Ascending aorta (tissue), 2 donors: ENCODE measurements at regions not wholly inside any gene's neighbourhood (a gene's known extent, or its start where the extent isn't known, plus 50 kb on each side); places are given as distances from the start of the nearest gene placed in this dataset.

Experiments
- DNase-seq, 2 donors: peaks; one replicate each; pipeline ENCODE4 v3.0.0-alpha.2; 2019; ENCODE audit warnings: low spot score in 2 of 2
- H3K27ac ChIP-seq, 2 donors: fragments of 200-600 bp; sonication (generic); one replicate each; pipeline ENCODE4 v1.5.1; 2016 to 2017; ENCODE audit warnings: mild to moderate bottlenecking in 1 of 2
- H3K27me3 ChIP-seq: fragments of 200-600 bp; sonication (generic); one replicate; pipeline ENCODE4 v1.5.1; 2017
- H3K36me3 ChIP-seq, 2 donors: fragments of 200-600 bp; sonication (generic); one replicate each; pipeline ENCODE4 v1.5.1; 2016
- H3K4me1 ChIP-seq, 2 donors: fragments of 200-600 bp; sonication (generic); one replicate each; pipeline ENCODE4 v1.5.1; 2016 to 2017; ENCODE audit warnings: mild to moderate bottlenecking in 1 of 2
- H3K4me3 ChIP-seq, 2 donors: fragments of 200-600 bp; sonication (generic); one replicate each; pipeline ENCODE4 v1.5.1; 2016 to 2017; ENCODE audit warnings: mild to moderate bottlenecking in 1 of 2
- H3K9me3 ChIP-seq, 2 donors: fragments of 200-600 bp; sonication (generic); one replicate each; pipeline ENCODE4 v1.5.1; 2016
- intact Hi-C: fragments of 100-400 bp; cut with DNase I; formaldehyde crosslinking; loops from one replicate; pipeline ENCODE4 v1.15.1; 2023
- TF ChIP-seq, protein P1 (sequence below), 3 experiments: fragments of 200-600 bp in 2 of 3; fragments of 450-650 bp in 1 of 3; sonication (generic) in 2 of 3; IDR thresholded peaks; one replicate each; pipeline ENCODE4 v1.5.1; 2016 to 2019; ENCODE audit warnings: antibody characterized with exemption in 3 of 3, mild to moderate bottlenecking in 1 of 3, moderate library complexity in 1 of 3

DNA sequence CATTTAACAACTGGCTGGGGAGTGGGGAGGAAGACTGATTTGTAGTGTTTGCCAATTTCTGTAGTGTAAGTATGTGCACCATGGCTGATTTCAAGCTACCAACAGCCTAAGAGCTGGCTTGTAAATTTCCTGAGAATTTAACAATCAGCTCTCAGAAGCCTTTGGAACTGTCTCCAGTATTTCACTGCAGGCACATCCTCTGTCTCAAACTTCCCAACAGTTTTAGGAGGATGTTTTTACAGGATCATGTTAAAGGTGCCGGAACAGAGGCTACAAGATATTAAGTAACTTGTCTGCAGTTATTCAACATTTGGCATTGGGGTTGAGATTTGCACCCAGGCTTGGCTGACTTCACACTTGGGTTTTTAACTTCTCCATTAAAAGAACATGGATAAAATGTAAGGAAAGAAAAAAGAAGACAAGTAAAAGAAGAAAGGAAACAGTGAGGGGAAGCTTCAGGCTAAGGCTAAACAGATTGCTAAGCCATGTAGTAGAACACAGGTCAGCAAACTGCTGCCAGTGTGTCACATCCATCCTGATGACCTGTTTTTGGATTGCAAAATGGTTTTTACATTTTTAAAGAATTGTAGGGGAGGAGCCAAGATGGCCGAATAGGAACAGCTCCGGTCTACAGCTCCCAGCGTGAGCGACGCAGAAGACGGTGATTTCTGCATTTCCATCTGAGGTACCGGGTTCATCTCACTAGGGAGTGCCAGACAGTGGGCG, 204.8 kb upstream of the SESN3 start:
- no peaks in the 10 kb centered on the region for H3K9me3 ChIP-seq
- no peak overlapping the region for H3K27ac ChIP-seq
- H3K36me3 ChIP-seq, result no peaks in the 10 kb centered on the region
- H3K4me3 ChIP-seq, result no peak overlapping the region
- DNase-seq, result no peak
- H3K27me3 ChIP-seq, result no peaks in the 10 kb centered on the region
- TF ChIP-seq, protein P1, sequence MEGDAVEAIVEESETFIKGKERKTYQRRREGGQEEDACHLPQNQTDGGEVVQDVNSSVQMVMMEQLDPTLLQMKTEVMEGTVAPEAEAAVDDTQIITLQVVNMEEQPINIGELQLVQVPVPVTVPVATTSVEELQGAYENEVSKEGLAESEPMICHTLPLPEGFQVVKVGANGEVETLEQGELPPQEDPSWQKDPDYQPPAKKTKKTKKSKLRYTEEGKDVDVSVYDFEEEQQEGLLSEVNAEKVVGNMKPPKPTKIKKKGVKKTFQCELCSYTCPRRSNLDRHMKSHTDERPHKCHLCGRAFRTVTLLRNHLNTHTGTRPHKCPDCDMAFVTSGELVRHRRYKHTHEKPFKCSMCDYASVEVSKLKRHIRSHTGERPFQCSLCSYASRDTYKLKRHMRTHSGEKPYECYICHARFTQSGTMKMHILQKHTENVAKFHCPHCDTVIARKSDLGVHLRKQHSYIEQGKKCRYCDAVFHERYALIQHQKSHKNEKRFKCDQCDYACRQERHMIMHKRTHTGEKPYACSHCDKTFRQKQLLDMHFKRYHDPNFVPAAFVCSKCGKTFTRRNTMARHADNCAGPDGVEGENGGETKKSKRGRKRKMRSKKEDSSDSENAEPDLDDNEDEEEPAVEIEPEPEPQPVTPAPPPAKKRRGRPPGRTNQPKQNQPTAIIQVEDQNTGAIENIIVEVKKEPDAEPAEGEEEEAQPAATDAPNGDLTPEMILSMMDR (IDR thresholded peaks at IDR 0.05), result no peak
- intact Hi-C loops, result no loop called here
- H3K4me1 ChIP-seq, result no peaks in the 10 kb centered on the region

GRCh38 chr11:95435192-95435591, 204.2 kb upstream of the SESN3 start:
- Histone ChIP-seq H3K4me3 (no peak overlapping the region), H3K27ac (no peak overlapping the region), H3K9me3 (no peaks in the 10 kb centered on the region), H3K4me1 (no peaks in the 10 kb centered on the region), H3K36me3 (no peaks in the 10 kb centered on the region), H3K27me3 (no peaks in the 10 kb centered on the region)
- intact Hi-C loops, result no loop called here
- TF ChIP-seq, protein P1 (IDR thresholded peaks at IDR 0.05), result no peak
- DNase-seq, result no peak

- H3K27ac ChIP-seq, result no peak overlapping the region
- H3K27me3 ChIP-seq, result no peaks in the 10 kb centered on the region
- TF ChIP-seq, protein P1 (IDR thresholded peaks at IDR 0.05), result no peak
- no peak overlapping the region for H3K4me3 ChIP-seq
- no peaks in the 10 kb centered on the region for H3K36me3 ChIP-seq
- no peaks in the 10 kb centered on the region for H3K4me1 ChIP-seq
- DNase-seq, result no peak
- H3K9me3 ChIP-seq, result no peaks in the 10 kb centered on the region
- intact Hi-C loops, result no loop called here
Observed at GRCh38 chr11:95434489-95435057, 203.6 kb upstream of the SESN3 start.

DNA sequence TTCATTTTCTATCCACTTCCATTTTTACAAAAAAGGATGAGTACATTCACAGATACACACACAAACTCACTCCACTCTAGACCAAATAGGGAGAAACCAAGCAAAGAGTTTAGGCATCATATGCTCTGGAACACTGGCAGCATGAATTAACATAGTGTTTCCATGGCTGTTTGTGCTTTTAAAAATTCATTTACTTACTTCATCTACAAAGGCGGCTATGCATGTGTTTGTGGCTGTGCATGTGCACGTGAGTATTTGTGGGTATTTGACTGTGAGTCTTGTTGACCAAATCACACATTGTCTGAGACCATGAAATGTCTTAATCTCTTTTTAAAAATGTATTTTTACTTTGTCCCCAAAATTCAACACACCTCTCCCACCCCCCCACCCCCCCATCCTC, 203.0 kb upstream of the SESN3 start:
- no peaks in the 10 kb centered on the region for H3K9me3 ChIP-seq
- intact Hi-C loops, result no loop called here
- no peak overlapping the region for H3K4me3 ChIP-seq
- no peak for DNase-seq
- H3K27me3 ChIP-seq, result no peaks in the 10 kb centered on the region
- H3K27ac ChIP-seq, result no peak overlapping the region
- TF ChIP-seq, protein P1 (IDR thresholded peaks at IDR 0.05), result no peak
- no peaks in the 10 kb centered on the region for H3K4me1 ChIP-seq
- H3K36me3 ChIP-seq, result no peaks in the 10 kb centered on the region

DNA sequence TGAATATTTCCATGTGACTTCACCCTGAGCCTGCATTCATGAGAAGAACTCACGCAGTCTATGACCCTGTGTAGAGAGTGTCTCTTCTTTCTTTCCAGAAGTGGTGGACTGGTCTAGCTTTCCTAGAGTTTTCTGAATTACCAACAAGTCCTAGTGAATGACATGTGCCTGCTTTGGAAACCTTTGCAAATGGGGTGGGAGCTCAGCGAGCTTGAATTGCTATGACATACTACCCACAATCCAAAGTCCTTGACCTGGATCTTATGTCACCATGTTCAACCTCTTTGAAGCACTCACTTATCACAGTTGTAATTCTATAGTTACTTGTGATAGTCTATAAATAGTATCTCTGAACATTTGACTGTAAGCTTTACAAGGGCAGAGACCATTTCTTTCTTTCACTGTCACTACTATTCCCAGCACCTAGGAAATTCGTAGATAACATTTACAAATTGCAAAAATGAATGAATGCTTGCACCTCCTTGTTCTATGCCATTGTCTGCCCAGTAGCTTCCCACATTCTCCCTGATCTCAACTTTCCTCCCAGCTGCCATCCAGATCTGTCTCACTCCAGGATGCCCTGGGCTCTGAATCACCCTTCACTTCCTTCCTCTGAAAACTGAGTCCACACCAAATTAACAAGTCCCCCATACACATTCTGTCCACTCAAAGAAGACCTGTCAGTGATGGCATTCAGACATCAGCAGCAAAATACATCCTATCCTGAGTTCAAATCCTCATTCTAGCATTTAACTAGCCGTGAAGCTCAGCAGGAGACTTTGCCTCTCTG, 201.9 kb upstream of the SESN3 start:
- TF ChIP-seq, protein P1 (IDR thresholded peaks at IDR 0.05), result no peak
- H3K27me3 ChIP-seq, result no peaks in the 10 kb centered on the region
- no peaks in the 10 kb centered on the region for H3K4me1 ChIP-seq
- H3K9me3 ChIP-seq, result no peaks in the 10 kb centered on the region
- DNase-seq, result no peak
- H3K27ac ChIP-seq, result no peak overlapping the region
- H3K4me3 ChIP-seq, result no peak overlapping the region
- H3K36me3 ChIP-seq, result no peaks in the 10 kb centered on the region
- intact Hi-C loops, result no loop called here
